ENCODE measurements at regions not wholly inside any gene's neighbourhood (a gene's known extent, or its start where the extent isn't known, plus 50 kb on each side); places are given as distances from the start of the nearest gene placed in this dataset.

DNA sequence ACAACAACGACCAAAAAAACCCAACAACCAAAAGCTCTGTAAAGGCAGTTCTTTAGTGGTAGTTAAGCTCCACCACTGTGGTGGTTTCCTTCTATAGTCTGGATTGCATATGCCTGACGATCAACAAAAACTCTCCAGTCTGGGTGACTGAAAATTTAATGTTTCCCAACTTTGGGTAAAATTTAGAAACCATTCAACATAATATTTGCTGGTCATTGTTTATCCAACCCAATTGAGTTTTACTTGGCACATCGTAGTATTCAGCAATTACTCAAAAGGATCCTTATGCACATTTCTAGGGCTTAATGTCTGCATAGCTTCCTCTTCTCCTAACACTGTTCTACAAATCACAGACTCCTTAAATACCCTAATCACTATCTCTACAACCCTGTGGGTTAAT is 1080.2 kb upstream of the NRXN1 start (continued):
- TF ChIP-seq, protein P1, sequence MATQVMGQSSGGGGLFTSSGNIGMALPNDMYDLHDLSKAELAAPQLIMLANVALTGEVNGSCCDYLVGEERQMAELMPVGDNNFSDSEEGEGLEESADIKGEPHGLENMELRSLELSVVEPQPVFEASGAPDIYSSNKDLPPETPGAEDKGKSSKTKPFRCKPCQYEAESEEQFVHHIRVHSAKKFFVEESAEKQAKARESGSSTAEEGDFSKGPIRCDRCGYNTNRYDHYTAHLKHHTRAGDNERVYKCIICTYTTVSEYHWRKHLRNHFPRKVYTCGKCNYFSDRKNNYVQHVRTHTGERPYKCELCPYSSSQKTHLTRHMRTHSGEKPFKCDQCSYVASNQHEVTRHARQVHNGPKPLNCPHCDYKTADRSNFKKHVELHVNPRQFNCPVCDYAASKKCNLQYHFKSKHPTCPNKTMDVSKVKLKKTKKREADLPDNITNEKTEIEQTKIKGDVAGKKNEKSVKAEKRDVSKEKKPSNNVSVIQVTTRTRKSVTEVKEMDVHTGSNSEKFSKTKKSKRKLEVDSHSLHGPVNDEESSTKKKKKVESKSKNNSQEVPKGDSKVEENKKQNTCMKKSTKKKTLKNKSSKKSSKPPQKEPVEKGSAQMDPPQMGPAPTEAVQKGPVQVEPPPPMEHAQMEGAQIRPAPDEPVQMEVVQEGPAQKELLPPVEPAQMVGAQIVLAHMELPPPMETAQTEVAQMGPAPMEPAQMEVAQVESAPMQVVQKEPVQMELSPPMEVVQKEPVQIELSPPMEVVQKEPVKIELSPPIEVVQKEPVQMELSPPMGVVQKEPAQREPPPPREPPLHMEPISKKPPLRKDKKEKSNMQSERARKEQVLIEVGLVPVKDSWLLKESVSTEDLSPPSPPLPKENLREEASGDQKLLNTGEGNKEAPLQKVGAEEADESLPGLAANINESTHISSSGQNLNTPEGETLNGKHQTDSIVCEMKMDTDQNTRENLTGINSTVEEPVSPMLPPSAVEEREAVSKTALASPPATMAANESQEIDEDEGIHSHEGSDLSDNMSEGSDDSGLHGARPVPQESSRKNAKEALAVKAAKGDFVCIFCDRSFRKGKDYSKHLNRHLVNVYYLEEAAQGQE (IDR thresholded peaks at IDR 0.05; ENCODE audit: unreplicated experiment), result no peak
- no peak for TF ChIP-seq POLR2AphosphoS5 (IDR thresholded peaks at IDR 0.05; ENCODE audit: low read depth)
- TF ChIP-seq, protein P2, sequence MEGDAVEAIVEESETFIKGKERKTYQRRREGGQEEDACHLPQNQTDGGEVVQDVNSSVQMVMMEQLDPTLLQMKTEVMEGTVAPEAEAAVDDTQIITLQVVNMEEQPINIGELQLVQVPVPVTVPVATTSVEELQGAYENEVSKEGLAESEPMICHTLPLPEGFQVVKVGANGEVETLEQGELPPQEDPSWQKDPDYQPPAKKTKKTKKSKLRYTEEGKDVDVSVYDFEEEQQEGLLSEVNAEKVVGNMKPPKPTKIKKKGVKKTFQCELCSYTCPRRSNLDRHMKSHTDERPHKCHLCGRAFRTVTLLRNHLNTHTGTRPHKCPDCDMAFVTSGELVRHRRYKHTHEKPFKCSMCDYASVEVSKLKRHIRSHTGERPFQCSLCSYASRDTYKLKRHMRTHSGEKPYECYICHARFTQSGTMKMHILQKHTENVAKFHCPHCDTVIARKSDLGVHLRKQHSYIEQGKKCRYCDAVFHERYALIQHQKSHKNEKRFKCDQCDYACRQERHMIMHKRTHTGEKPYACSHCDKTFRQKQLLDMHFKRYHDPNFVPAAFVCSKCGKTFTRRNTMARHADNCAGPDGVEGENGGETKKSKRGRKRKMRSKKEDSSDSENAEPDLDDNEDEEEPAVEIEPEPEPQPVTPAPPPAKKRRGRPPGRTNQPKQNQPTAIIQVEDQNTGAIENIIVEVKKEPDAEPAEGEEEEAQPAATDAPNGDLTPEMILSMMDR (conservative IDR thresholded peaks at IDR 0.05; ENCODE audit: low read depth in 2 of 2), result no peak

DNA sequence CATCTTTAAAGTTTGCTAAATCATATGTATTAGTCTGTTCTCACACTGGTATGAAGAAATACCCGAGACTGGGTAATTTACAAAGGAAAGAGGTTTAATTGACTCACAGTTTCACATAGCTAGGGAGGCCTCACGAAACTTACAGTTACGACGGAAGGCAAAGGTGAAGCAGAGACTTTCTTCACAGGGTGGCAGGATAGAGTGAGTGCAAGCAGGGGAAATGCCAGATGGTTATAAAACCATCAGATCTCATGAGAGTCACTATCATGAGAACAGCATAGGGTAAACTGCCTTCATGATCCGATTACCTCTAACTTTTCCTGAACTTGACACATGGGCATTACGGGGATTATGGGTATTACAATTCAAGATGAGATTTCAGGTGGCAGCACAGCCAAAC is 1075.2 kb upstream of the NRXN1 start:
- no peak overlapping the region for H3K27ac Mint-ChIP-seq
- no peaks in the 10 kb centered on the region for H3K27me3 Mint-ChIP-seq (ENCODE audit: insufficient read depth, low read depth, poor library complexity)
- no peaks in the 10 kb centered on the region for H3K4me1 ChIP-seq (ENCODE audit: insufficient read depth)
- H3K36me3 Mint-ChIP-seq (ENCODE audit: low read depth), result peaks cover 4% of the 10 kb centered on the region; the same call in 1 of the 3 replicates
- H3K27ac ChIP-seq (ENCODE audit: low read depth), result no peak overlapping the region
- no peaks in the 10 kb centered on the region for H4K20me1 ChIP-seq (replicated peaks; ENCODE audit: insufficient read depth)
- no peaks in the 10 kb centered on the region for H3K9me2 ChIP-seq (ENCODE audit: insufficient read depth)
- TF ChIP-seq, protein P3, sequence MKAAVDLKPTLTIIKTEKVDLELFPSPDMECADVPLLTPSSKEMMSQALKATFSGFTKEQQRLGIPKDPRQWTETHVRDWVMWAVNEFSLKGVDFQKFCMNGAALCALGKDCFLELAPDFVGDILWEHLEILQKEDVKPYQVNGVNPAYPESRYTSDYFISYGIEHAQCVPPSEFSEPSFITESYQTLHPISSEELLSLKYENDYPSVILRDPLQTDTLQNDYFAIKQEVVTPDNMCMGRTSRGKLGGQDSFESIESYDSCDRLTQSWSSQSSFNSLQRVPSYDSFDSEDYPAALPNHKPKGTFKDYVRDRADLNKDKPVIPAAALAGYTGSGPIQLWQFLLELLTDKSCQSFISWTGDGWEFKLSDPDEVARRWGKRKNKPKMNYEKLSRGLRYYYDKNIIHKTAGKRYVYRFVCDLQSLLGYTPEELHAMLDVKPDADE (IDR thresholded peaks at IDR 0.05), result no peak
- no peak for TF ChIP-seq EZH2phosphoT487 (IDR thresholded peaks at IDR 0.05; ENCODE audit: unreplicated experiment)
- TF ChIP-seq, protein P1 (IDR thresholded peaks at IDR 0.05; ENCODE audit: unreplicated experiment), result no peak
- TF ChIP-seq POLR2AphosphoS5 (IDR thresholded peaks at IDR 0.05; ENCODE audit: low read depth), result no peak
- no peak for TF ChIP-seq CREB1 (CRISPR knock-in tag; IDR thresholded peaks at IDR 0.05; ENCODE audit: low read depth)
- ATAC-seq, result no peak
- peaks cover 3% of the 10 kb centered on the region; the same call in 1 of the 2 replicates for H3K36me3 ChIP-seq (ENCODE audit: insufficient read depth)
- no peak for DNase-seq (ENCODE audit: low spot score)
- H2AFZ ChIP-seq, result no peak overlapping the region
- no peak overlapping the region for H3K4me3 Mint-ChIP-seq
- H3K4me1 Mint-ChIP-seq, result no peaks in the 10 kb centered on the region; the same call in 2 of the 3 replicates
- no peak overlapping the region for H3K4me3 ChIP-seq
- H3F3A ChIP-seq (replicated peaks; ENCODE audit: low read depth), result no peaks in the 10 kb centered on the region
- no peaks in the 10 kb centered on the region for H3K27me3 ChIP-seq (ENCODE audit: insufficient read depth)
- no peaks in the 10 kb centered on the region for H3K79me2 ChIP-seq (replicated peaks; ENCODE audit: insufficient read depth)
- no peak overlapping the region for H3K4me2 ChIP-seq
- H3K9me3 Mint-ChIP-seq, result peaks cover 4% of the 10 kb centered on the region; the same call in 2 of the 3 replicates

All from GM23338 (cell line).